NCI-H2107 treated with DMSO at 0.1 percent for 48 hours (cell line): ENCODE measurements at regions not wholly inside any gene's neighbourhood (a gene's known extent, or its start where the extent isn't known, plus 50 kb on each side); places are given as distances from the start of the nearest gene placed in this dataset.
A peak's percentile ranks its signal among the peaks of the same experiment; 100 is the strongest.

Experiments
- DNase-seq: peaks from one replicate; lab custom pipeline; 2025; ENCODE audit not compliant: unreplicated experiment; lab: John Stamatoyannopoulos, UW

GRCh38 chrX:39381422-39381821 lies 580.2 kb downstream of the MID1IP1 start:
- no peak for DNase-seq

- DNase-seq: no peak
Measured at GRCh38 chrX:39384996-39385395, 583.7 kb downstream of the MID1IP1 start.

DNA sequence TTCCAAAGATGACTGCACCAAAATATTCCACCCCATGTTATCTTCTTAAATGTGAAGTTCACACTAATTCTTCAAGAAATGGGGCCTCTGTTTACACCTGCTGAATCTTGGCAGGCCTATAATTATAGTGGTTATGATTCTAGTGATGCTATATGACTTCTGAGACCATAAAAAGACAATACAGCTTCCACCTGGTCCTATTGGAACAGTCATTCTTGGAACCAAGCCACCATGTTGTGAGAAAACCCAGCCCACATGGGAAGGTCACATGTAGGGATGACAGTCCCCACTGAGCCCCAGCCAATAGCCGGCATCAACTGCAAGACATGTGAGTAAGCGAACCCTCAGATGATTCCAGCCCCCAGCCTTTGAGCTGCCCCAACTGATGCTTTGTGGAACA lies 587.5 kb downstream of the MID1IP1 start:
- DNase-seq: no peak

DNA sequence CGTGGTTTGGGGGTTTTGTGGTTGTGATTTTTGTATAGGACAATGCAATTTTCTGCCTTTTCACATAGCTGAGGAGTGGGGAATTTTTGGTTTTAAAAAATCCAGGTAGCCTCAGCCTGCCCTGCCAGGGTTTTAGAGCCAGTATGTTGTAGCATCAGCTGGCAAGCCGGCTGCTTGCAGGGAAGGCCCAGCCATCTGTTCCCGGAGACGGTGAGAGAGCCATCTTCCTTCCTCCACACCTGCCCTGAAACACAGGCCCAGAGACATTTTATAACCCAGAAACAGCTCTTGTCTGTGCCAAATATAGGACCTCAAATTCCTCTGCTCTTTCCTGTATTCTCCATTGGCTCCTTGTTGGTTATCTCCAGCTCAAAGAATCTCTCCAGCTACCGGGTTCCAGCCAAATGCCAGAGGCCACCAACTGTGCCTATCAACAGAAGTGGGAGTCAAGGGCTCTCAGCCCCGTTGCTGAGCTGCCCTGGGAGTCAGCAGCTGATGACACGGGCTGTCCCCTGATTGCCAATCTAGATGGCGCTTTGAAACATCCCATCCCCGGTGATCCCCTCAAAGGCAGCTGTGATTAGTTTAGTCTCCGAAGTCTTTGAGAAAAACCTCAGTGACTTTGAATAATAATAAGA lies 595.2 kb downstream of the MID1IP1 start:
- peak; percentile 53 for DNase-seq

GRCh38 chrX:39397561-39398199 lies 596.4 kb downstream of the MID1IP1 start:
- no peak for DNase-seq

DNA sequence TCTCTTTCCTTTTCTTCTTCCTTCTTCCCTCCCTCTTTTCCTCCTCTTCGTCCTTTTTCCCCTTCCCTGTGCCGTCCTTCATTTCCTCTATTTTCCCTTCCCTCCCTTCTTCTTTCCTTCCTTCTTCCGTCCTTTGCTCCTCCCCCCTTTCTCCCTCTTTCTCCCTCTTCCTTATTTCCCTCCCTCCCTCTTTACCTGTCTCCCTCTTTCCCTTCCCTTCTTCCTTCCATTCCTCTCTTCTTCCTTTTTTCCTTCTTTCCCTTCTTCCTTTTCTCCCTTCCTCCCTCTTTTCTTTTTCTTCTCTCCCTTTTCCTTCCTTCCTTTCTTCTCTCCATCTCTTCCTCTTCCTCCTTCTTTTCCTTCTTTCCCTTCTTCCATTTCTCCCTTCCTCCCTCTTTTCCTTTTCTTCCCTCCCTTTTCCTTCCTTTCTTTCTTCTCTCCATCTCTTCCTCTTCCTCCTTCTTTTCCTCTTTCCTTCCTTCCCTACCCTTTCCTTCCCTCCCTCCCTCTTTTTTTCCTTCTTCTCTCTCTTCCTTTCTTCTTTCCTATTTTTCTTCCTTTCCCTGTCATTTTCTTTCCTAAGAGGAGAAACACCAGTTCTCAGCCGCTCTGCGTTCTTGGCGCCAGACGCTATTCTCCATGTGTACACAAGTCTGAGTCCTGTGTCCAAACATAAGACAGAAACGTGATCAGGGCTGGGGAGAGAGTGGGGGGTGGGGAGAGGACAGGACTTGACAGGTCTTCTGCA lies 597.1 kb downstream of the MID1IP1 start:
- DNase-seq: no peak

DNA sequence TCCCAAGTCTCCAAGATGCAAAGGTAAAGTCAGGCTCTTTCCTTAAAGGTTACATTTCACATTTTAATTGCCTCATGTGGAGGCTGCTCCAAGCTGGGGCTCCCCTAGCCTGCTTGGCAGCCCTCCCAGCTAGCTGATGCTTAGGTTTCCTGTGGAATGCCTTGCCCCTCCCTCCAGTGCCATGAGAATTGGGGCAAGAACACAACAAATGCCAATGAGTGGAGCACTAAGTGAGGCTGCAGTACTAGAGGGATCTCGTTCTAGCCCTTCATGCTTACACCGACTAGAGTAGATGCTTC lies 597.7 kb downstream of the MID1IP1 start:
- no peak for DNase-seq

DNA sequence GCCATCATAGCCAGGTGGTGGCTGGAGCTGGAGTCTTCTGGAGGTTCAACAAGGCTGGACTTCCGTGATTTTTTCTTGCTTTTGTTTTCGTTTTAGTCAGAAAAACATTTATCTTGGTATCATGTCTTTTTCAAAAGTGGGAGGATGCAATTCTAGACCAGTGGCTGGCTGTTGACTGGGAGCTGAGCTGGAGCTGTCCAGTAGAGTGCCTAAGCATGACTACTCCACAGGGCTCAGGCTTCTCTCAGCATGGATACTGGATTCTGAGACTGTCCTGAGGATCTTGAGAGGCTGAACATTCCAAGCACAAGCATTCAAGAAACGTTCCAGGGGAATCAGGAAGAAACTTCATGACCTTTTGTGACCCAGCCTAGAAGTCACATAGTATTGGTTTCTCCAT lies 598.1 kb downstream of the MID1IP1 start:
- no peak for DNase-seq

GRCh38 chrX:39401483-39402110 lies 600.3 kb downstream of the MID1IP1 start:
- DNase-seq: no peak

- no peak for DNase-seq
Measured at GRCh38 chrX:39402158-39402557, 600.9 kb downstream of the MID1IP1 start.

DNA sequence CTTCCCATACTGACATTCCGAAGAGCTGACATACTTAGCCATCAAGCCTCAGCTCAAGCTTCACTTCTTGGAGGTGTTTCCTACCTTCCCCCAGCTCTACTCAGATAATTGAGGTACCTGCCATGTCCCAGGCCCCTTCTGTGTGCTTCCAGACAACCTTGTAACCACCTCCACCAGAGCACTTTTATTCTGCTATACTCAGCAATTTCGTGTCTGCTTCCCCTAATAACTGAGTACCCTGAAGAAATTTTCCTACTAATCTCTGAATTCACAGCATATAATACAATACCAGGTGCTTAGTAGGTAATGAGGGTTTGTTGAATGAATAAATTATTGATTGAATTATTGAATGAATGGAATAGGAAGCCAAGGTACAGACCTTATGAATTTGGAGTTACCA lies 605.5 kb downstream of the MID1IP1 start:
- no peak for DNase-seq

DNA sequence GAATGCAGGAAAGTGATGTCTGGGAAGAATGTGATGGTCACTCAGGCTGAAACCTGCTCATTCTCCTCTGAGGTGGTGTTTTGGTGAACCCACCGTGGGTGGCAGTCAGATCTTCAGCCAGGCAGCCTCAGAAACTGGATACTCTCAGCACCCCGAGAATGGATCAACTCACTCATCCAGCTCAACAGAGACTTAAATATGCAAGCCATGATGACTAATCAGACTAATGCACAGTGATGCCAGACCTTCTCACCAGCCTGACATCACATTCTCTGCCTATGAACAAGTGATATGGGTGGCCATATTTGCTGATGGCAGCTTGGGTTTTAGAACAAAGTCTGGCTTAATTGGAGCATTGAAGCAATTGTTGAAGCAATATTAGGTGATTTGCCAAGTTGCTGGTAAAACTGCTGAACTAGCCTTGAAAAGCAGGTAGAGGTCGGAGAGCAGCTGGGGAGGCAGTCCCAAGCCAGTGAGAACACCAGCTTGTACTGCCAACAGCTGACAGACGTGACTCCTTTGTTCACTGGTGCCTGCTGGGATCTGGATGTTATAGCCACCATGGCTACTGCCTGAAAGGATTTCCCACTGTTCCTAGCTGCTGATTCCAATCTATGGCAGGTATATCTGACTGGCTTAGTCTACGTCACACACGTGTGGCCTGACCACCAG lies 608.1 kb downstream of the MID1IP1 start:
- no peak for DNase-seq

DNA sequence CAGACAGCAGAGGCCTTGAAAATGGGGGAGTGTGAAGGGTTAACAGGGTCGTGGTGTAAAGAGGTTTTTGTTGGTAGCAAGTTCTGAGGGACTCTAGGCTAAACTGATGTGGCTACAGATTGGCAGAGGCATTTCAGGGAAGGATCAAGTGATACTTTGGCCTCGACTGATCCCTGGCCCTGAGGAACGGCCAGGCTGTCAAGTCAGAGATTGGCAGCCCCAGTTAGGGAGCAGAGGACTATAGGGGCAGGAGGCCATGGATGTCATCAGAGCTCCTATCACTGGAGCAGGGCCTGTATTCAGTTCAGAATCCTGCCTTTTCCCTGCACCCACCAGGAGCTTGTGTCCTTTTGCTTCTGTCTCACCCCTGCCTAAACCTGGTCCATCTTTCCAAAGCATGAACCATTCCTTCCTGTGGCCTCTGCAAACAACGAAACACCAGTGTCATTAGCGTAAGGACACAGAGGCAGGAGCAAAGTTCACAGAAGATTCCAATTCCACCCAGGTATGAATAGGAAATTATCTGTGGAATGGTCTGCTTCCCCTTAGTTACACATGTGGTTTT lies 613.1 kb downstream of the MID1IP1 start:
- no peak for DNase-seq

DNA sequence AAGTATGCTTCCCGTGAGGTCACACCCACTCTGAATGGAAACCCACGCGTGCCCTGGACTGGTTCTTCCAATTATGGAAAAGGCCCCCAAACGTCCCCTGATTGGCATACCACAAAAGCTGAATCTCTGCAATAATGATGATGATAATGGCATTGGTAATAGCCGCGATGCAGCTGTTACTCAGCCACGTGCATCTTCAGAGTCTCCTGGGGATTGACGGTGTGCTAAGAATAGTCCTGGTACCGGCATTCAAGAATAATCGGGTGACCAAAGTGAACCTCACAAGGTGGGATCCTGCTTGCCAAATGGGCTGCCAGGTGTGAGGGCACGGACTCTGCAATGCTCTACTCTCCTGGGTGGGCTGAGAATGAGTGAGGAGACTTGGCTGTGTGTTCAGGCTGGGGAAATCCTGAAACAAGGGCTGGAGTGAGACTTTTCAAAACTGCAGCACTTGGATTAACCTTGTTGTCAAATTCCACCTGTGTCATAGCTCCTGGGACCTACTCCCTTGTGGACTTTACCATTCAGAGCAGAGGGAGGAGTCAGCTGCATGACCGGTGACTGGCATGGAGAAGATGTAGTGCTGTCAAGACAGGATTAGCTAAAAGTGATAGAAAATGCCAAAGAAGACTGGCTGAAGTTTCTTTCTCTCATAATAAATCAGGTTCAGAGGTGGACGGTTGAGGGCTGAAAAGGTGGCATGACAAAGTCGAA lies 615.4 kb downstream of the MID1IP1 start:
- no peak for DNase-seq

- DNase-seq: no peak
Measured at GRCh38 chrX:39418254-39418704, 617.0 kb downstream of the MID1IP1 start.

- DNase-seq: no peak
Measured at GRCh38 chrX:39418731-39419638, 617.7 kb downstream of the MID1IP1 start.

- DNase-seq: no peak
Measured at GRCh38 chrX:39421006-39421405, 619.7 kb downstream of the MID1IP1 start.

DNA sequence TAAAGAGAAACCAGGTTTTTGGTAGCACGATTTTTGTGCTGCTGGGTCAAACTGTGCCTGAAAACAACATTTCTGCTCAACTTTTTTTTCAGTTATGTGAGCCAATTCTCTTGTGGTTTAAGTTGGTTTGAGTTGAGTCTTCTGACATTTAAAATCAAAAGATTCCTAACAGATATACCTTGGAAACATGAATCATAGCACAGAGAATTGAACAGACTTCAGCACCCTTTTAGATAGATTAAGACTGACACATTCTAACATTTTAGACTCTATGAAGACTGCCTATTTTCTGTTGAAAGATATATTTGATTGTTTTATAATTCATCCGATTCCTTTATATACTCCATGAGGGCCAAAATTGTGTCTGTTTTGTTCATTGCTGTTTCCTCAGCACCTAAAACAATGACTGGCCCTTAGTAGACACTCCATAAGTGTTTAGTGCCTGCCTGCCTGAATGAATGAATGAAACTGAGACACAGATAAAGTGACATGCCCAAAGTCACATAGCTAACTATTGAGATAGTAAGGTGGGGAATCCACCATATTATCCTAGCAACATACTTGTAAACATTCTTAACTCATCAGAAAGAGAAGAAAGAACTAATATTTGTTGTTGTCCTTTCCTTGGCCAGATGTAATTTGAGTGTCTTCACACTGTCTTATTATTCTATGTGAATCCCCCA lies 624.0 kb downstream of the MID1IP1 start:
- DNase-seq: no peak

DNA sequence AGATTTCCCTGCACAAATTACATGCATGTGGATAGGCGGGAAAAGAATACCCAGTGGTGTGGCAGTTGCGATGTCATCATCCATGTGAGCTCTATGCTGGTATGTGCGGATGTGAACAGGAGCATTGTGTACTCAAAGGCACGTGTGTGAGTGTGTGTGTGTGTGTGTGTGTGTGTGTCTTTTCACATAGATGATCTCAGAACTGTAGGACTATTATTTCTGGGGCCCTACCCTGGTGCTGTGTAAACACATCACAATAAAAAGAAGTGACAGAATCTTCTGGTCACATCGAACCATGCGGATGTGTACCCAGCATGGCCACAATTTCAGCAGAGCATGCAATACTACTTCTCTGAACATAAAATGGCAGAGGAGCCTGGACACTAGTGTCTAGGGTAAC lies 624.8 kb downstream of the MID1IP1 start:
- DNase-seq: no peak
